GM10266 (cell line): ENCODE measurements at regions not wholly inside any gene's neighbourhood (a gene's known extent, or its start where the extent isn't known, plus 50 kb on each side); places are given as distances from the start of the nearest gene placed in this dataset.

Source experiments
- DNase-seq: peaks from one replicate; pipeline ENCODE4 v3.0.0; 2012; ENCODE audit errors: extremely low spot score
- CTCF ChIP-seq: IDR thresholded peaks from 2 replicates; pipeline ENCODE4 v1.5.1; 2012; ENCODE audit warnings: mild to moderate bottlenecking, low read depth; ENCODE audit not compliant: control insufficient read depth, insufficient read depth; ENCODE audit errors: missing control alignments

DNA sequence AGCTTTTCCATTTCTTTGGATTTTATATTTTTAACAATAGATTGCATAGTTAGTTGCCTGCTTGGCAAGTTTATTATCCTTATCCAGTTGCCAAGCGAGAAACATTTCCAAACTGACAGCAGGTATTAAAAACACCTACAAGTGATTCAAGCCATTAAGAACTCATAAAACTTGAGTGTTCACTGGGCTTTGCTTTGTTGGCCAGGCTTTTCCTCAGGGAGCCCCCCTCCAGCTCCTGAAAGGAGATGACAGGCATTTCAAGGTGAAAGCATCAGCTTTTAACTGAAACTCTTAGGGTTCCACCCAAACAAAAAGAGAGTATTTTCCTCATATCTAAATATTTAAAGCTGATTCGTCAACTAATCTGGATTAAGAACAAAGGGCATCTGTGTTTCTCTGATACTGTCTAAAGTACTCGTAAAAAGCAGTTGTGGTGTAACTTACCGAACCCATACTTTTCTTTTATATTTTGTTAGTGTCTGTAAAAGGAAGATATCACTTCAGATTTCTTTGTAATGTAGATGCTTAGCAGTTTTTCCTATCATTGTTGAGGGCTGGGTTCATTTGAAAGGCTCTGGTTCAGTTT lies 363.4 kb downstream of the OTOL1 start:
- no peak for TF ChIP-seq CTCF
- DNase-seq, result no peak

DNA sequence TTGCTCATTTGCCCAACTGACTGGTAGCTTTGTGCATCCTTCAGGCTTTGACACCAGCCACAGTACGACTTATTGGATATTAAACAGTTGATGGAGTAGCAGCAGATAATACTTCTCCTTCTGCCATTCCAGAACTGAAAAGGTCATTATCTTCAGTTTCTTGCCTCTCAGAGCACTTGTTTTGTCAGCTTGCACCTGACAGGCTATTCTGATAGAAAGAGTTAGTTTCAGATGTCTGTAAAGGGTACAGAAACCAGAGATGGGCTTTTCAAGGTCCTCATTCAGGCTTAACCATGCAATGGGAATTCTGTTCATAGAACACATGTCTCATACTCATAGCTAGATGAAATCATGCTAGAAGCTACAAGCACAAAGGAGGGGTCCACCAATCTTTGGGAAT lies 367.2 kb downstream of the OTOL1 start:
- no peak for DNase-seq
- no peak for TF ChIP-seq CTCF

GRCh38 chr3:161866176-161866575 lies 369.6 kb downstream of the OTOL1 start:
- no peak for DNase-seq
- no peak for TF ChIP-seq CTCF

DNA sequence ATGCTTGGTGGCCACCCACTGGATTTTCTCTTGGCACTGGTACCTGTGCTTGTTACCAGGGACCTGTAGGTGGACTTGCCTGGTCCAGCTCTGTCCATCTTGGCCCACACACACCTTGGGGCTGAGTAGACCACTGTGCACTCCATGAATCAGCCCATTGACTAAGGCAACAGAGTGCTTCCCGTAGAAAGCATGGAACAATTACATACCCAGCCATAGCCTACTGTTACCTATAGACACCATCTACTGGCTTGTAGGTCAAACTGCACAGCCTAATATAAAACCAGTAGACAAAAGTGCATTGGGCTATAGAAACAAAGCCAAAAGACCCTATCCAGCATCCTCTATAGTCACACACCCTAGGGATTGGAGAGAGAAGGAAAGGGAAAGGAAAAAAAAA lies 378.9 kb downstream of the OTOL1 start:
- no peak for DNase-seq
- TF ChIP-seq CTCF, result no peak

- DNase-seq, result no peak
- TF ChIP-seq CTCF, result no peak
These were observed 382.9 kb downstream of the OTOL1 start for GRCh38 chr3:161879470-161879869.

DNA sequence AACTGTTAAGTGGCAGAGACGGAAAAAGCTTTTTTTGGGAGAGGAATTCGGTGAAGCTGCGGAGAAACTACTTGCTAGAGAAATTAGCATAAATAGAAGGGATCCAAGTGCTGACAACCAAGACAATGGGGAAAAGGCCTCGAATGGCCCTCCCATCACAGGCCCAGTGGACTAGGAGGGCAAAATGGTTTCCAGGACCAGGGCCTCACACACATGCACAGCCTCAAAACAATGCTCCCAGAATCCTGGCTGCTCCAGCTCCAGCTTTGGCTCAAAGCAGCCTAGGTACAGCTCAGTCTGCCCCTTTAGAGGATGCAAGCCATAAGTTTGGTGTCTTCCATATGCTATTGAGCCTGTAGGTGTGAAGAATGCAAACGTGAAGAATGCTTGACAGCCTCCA lies 388.2 kb downstream of the OTOL1 start:
- no peak for DNase-seq
- TF ChIP-seq CTCF, result no peak

DNA sequence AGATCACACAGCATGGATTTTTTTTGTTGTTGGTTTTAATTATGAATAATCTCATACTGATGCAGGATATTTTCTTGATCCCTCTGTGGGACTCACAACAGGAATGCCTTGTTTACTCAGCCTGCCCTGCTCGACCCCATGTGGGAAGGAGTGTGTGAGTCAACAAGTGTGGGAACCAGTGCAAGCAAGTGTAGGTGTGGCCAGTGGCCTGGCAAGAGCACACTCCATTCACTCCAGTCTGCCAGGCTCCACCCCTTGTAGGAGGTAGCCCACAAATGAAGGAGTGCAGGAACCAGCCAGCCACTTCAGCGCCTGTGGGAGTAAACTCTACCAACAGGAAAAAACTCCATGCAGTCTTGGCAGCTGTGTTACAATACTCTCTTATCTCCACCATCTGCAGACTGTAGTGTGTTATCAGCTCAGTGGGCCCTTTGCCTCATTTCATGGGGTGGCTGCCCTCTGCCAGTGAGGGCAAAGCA lies 393.6 kb downstream of the OTOL1 start:
- no peak for DNase-seq
- no peak for TF ChIP-seq CTCF
